AG09309 (cell line): ENCODE measurements at regions not wholly inside any gene's neighbourhood (a gene's known extent, or its start where the extent isn't known, plus 50 kb on each side); places are given as distances from the start of the nearest gene placed in this dataset.

Experiments
- DNase-seq: peaks from one replicate; pipeline ENCODE4 v3.0.0-alpha.2; 2010; ENCODE audit warnings: low read depth
- H3K4me3 ChIP-seq: 2 replicates; pipeline ENCODE4 v1.5.1; 2011; ENCODE audit warnings: mild to moderate bottlenecking, low read depth, low read length, moderate library complexity; ENCODE audit not compliant: control insufficient read depth
- TF ChIP-seq, protein P1 (sequence below): IDR thresholded peaks from 2 replicates; pipeline ENCODE4 v1.5.1; 2011; ENCODE audit warnings: mild to moderate bottlenecking, low read depth, low read length, inconsistent platforms; ENCODE audit not compliant: insufficient read depth, control insufficient read depth; ENCODE audit errors: missing control alignments

GRCh38 chr2:76268902-76269620 is 558.3 kb upstream of the GCFC2 start:
- TF ChIP-seq, protein P1, sequence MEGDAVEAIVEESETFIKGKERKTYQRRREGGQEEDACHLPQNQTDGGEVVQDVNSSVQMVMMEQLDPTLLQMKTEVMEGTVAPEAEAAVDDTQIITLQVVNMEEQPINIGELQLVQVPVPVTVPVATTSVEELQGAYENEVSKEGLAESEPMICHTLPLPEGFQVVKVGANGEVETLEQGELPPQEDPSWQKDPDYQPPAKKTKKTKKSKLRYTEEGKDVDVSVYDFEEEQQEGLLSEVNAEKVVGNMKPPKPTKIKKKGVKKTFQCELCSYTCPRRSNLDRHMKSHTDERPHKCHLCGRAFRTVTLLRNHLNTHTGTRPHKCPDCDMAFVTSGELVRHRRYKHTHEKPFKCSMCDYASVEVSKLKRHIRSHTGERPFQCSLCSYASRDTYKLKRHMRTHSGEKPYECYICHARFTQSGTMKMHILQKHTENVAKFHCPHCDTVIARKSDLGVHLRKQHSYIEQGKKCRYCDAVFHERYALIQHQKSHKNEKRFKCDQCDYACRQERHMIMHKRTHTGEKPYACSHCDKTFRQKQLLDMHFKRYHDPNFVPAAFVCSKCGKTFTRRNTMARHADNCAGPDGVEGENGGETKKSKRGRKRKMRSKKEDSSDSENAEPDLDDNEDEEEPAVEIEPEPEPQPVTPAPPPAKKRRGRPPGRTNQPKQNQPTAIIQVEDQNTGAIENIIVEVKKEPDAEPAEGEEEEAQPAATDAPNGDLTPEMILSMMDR, result no peak
- no peak for DNase-seq
- H3K4me3 ChIP-seq, result no peak overlapping the region

DNA sequence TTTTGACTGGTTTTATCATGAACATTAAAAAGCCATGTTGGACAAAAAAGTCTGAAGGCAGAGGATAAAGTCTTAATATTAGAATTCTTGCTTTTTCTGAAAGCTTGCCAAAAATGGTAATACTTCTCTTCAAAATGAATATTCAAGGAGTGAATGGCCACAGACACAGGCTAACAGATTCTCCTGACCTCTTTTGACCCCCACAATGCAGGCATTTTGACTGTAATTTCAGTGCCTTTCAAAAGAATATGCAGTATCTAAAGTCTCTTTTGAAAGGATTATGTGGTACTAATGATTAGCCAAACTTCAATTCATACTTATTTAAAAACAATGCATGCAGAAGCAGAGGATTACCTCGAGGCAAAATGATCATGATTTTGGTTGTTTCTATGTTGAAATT is 557.8 kb upstream of the GCFC2 start:
- TF ChIP-seq, protein P1, result no peak
- H3K4me3 ChIP-seq, result no peak overlapping the region
- DNase-seq, result no peak

DNA sequence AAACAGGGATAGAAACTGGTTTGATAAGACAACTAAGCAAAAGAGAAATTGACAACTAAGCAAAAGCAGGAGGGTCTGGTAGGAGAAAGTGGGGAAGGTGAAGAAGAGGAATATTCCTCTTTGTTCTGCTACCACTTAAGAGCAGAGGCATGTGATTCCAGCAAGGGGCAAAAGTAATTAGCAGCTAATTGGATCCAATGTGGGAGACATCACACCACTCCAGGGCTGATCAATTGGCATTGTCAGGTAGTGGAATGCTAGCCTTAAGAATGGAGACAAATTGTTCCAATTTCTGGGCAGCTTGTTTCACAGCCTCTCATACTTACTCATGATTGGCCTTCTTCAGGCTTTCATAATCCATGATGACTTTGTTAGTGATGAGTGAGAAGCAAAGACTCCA is 547.1 kb upstream of the GCFC2 start:
- TF ChIP-seq, protein P1, result no peak
- DNase-seq, result no peak
- H3K4me3 ChIP-seq, result no peak overlapping the region

GRCh38 chr2:76256458-76257088 is 545.9 kb upstream of the GCFC2 start:
- no peak for DNase-seq

GRCh38 chr2:76252704-76253103 is 542.0 kb upstream of the GCFC2 start:
- TF ChIP-seq, protein P1, result no peak
- no peak overlapping the region for H3K4me3 ChIP-seq
- DNase-seq, result no peak

More at GRCh38 chr2:76256458-76257088, 545.9 kb upstream of the GCFC2 start:
- H3K4me3 ChIP-seq, result no peak overlapping the region
- TF ChIP-seq, protein P1, result no peak

- no peak overlapping the region for H3K4me3 ChIP-seq
- TF ChIP-seq, protein P1, result no peak
- no peak for DNase-seq
These were observed 540.6 kb upstream of the GCFC2 start for GRCh38 chr2:76251342-76251741.
